Stimulated activated CD8-positive, alpha-beta memory T cell treated with anti-CD3 and anti-CD28 coated beads, Interleukin-4, amount 100 ng/mL, for 4 hours (primary cell): ENCODE measurements at regions not wholly inside any gene's neighbourhood (a gene's known extent, or its start where the extent isn't known, plus 50 kb on each side); places are given as distances from the start of the nearest gene placed in this dataset.
"Not testable (repeated sequence)": the region's sequence is repeated elsewhere in the genome, so short reads cannot be mapped to it uniquely, and the experiment has no call there.

Experiments
- DNase-seq, 2 donors: peaks; one replicate each; pipeline ENCODE4 v3.0.0-alpha.2; 2020; ENCODE audit warnings: low read depth in 2 of 2, low spot score in 1 of 2

DNA sequence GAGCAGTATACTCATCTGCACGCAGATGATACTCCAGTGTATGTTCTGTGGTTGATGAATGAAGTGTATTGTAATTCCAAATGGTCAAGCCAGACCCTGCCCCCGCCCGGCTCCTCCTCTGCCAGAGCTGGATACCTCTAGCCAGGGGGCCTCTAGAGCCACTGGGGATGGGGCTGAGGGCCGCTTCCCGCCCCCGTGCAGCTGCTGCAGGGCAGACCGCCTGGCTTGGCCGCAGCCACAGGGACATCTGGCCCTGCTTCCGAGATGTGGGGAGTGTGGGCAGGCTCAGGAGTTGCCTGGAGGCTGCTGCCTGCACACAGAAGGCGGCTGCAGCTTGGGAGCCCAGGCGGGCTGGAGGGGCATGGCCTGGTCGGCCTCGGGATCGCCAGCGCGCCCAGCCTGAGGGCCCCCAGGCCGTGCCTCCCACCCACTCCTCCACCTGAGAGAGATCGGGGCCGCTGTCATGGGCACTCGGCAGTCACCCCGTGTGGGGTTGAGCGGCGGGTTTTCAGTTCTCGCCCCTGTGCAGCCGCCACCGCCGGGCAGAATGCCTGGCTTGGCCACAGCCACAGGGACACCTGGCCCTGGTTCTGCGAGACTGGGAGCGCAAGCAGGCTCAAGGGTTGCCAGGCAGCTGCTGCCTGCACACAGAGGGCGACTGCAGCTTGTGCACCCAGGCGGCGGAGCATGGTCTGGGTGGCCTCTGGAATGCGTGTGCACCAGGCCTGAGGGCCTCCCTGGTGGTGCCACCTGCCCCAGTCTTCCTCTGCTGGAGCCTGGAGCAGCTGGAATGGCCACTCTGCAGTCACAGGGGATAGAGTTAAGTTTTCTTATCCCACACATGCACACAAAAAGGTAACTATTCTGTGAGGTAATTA, 1643.7 kb downstream of the SPATA31A7 start:
- not testable (repeated sequence) for DNase-seq

DNA sequence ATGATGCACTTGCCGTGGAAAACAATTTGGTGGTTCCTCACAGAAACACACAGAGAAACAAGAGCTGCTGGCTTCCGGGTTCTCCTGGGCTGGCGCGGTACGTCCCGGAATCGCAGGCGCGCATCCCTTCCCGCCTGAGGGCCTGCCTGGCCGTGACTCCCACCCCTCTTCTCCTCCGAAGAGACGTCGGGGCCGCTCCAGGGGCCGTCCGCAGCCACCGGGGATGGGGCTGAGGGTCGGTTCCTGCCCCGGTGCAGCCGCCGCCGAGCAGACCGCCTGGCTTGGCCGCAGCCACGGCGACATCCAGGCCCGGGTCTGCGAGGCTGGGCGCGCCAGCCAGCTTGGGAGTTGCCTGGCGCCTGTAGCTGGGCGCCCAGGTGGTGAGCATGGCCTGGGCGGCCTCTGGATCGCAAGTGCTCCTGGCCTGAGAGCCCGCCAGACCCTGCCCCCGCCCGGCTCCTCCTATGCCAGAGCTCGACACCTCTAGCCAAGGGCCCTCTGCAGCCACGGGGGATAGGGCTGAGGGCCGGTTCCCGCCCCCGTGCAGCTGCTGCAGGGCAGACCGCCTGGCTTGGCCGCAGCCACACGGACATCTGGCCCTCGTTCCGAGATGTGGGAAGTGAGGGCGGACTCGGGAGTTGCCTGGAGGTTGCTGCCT, 1647.5 kb downstream of the SPATA31A7 start:
- not testable (repeated sequence) for DNase-seq

DNA sequence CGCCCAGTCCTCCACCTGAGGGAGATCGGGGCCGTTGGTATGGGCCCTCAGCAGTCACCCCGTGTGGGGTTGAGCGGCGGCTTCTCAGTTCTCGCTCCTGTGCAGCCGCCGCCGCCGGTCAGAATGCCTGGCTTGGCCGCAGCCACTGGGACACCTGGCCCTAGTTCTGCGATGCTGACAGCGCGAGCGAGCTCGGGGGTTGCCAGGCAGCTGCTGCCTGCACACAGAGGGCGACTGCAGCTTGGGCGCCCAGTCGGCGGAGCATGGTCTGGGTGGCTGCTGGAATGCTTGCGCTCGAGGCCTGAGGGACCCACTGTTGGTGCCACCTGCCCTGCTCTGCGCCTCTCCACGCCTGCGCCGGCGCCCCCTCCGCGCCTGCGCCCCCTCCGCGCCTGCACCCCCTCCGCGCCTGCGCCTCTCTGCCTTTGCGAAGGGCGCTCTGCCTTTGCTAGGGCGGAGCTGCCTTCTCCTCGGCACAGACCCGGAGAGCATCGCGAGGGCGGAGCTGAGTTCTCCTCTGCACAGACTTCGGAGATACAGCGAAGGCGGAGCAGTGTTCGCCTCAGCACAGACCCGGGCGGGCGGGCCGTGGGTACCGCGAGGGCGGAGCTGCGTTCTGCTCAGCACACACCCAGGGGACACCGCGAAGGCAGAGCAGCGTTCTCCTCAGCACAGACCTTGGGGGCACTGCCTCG, 1648.3 kb downstream of the SPATA31A7 start:
- peak; percentile 88 to 98 for DNase-seq

DNA sequence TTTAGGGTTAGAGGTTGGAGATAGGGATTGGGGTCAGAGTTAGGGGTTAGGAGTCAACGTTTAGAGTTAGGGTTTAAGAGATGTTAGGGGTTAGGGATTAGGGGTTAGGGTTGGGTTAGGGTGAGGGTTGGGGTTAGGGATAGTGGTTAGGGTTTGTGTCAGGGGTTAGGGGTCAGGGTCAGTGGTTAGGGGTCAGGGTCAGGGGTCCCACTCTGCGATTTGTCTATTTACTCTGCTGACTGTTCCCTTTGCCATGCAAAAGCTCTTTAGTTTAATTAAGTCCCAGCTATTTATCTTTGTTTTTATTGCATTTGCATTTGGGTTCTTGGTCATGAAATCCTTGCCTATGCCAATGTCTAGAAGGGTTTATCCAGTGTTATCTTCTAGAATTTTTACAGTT, 1649.3 kb downstream of the SPATA31A7 start:
- DNase-seq = not testable (repeated sequence)

DNA sequence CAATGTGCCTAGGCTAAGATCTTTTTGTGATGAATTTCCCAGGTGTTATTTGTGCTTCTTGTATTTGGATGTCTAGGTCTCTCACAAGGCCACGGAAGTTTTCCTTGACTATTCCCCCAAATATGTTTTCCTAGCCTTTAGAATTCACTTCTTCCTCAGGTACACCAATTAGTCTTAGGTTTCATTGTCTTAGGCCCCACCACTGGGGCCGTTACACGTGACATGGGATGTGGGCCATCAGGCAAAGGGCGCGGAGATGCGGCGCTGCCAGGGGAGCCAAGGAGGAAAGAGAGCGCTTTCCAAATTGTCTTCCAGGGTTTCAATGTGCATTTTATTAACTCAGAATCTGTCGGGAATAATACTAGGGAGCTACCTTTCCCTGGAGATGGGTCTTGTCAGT, 1653.3 kb downstream of the SPATA31A7 start:
- DNase-seq = not testable (repeated sequence)

DNA sequence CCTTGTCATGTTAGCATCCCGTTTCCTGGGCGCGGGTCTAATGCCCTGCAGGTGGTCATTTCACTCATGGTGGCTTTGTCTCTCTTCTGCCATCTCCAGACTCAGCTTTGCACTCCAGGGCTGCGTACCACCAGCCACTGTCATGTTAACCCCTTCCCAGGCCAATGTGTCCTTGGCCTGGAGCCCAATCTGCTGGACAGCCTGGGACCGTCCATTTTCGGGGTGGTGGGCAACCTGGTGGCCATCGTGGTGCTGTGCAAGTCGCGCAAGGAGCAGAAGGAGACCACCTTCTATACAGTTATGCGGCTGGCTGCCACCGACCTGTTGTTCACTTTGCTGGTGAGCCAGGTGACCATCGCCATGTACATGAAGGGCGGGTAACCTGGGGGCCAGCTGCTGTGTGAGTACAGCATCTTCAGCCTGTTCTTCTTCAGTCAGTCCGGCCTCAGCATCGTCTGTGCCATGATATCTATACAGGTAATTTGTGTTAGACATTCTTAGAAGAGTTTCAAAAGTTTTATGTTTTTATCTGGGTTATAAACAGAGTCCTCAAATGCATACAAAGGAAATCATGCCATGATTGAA, 1654.0 kb downstream of the SPATA31A7 start:
- not testable (repeated sequence) for DNase-seq

DNA sequence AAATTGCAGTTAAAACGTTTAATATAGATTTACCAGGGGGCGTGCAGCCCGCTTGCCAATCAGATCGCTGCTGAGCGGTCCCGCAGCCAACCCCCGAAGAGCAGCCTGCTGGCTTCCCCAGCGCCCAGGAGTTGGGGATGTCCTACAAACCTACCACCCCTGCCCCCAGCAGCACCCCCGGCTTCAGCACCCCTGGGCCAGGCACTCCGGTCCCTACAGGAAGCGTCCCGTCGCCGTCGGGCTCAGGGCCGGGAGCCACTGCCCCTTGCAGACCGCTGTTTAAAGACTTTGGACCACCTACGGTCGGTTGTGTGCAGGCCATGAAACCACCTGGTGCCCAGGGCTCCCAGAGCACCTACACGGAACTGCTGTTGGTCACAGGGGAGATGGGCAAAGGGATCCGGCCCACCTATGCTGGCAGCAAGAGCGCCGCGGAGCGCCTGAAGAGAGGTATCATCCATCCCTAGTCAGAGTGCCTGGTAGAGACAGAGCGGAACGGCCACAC, 1654.9 kb downstream of the SPATA31A7 start:
- DNase-seq = not testable (repeated sequence)

DNA sequence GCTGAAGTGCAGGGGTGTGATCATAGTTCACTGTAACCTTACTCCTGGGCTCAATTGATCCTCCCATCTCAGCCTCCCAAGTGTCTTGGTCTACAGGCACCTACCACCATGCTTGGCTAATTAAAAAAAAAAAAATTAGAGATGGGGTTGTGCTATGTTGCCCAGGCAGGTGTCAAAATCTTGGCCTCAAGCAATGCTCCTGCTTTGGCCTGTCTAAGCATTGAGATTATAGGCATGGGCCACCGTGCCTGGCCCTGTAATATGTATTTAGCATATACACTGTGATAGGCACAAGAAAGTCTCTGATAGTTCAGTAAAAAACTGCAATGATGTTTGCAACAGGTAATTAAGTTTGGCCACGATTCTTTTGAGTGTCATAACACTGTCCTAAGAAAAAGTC, 1658.4 kb downstream of the SPATA31A7 start:
- DNase-seq = not testable (repeated sequence)

DNA sequence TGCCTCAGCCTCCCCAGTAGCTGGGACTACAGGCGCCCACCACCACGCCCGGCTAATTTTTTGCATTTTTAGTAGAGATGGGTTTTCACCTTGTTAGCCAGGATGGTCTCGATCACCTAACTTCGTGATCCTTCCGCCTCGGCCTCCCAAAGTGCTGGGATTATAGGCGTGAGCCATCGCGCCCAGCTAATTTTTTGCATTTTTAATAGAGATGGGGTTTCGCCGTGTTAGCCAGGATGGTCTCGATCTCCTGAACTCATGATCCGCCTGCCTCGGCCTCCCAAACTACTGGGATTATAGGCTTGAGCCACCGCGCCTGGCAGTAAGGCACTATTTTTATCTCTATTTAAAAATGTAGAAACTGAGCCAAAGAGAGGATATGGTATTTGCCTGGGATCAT, 1660.2 kb downstream of the SPATA31A7 start:
- DNase-seq = not testable (repeated sequence)

DNA sequence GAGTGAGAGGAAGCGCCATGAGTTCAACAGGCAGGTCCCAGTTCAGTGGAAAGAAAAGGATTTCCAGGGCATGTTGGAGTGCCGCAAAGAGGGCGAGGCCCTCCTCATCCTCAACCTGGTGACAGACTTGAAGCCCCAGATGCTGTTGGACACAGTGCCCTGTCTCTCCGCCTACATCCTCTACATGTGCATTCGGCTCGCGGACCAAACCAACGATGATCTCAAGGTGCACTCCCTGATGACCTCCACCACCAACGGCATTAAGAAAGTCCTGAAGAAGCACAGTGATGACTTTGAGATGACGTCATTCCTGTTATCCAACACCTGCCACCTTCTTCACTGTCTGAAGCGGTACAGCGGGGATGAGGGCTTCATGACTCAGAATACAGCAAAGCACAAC, 1667.4 kb downstream of the SPATA31A7 start:
- DNase-seq = not testable (repeated sequence)

DNA sequence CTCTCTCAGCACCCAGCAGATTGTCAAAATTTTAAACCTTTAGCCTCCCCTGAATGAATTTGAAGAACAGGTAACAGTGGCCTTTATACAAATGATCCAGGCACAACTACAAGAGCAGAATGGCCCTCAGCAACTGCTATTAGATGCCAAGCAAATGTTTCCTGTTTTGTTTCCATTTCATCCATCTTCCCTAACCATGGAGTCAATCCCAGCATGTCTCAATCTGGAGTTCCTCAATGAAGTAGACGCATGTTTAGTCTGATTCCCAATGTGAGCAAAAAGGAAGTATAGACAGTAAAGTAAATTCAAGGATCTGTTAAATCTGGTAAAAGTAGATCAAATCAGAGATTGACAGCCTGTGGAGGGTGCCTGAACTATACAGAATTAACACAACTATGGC, 1668.4 kb downstream of the SPATA31A7 start:
- DNase-seq = not testable (repeated sequence)

DNA sequence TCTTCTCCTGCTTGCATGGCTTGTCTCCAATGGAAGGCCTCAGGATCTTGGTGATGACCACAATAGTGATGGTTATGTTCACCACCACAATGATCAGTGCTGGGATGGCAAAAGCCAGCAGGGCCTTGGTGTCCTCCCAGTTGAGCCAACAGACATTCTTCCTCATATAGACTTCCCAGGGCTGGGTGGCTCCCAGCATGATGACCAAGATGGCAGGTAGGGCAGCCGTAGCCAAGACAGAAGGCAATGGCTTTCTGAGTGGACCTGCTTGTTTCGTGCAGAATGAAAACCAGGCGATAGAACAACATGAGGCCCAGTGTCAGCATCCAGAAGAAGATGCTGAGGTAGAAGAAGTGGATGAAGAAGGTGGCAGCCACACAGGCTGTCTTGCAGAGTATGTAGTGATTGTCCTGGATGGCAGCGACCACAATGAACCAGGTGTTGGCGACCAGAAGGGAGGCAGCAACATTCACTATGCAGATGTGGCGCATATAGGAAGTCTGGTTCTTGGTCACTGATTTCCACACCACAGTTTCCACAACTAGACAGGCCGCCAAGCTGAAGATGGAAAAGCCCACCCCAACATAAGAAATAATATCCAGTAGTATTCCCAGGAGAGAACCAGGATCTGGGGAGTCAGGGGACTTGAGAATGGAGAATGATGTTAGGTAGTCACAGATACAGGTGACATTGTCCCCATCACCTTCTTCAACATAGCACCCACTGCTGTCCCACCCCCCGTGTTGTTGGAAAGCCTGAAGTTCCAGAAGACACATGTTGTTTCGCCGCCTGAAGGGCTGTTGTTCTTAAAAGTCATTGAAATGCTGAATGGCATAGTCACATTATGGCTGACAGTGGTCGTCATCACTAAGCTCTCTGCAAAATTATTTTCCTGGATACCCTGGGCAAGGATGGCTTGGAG, 1671.4 kb downstream of the SPATA31A7 start:
- DNase-seq = not testable (repeated sequence)

DNA sequence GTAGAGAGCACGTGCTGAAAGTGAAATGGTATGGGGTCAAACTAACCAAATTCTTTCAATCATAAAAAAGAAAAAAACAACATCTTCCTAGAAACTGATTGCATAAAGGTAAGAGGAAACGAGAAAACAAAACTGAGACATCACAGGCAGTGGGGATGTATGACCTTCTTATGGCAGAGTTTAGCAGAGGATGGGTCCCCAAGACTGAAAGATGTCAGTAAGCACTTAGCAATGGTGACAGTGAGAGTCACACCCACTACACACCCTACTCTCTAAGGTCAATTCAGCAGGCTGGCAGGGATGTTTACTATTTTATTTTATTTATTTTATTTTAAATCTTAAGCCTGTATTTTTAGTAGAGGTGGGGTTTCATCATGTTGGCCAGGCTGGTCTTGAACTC, 1672.3 kb downstream of the SPATA31A7 start:
- DNase-seq = not testable (repeated sequence)

DNA sequence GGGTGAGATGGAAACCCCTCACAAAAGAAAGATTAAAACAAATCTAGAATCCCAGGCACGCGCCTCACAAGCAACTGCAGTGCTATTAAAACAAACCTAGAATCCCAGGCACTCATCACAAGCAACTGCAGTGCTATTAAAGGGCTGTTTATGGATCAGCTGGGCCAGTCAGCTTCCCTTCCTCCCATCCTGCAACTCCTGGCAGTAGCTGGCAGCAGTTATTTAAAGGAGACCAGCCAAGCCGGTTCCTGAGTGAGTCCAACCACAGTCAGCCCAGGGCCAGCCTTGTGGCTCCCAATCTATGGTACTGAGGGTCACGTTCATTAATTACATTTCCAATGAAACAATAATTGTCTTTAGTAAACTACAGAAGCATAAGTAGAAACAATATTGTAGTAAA, 1673.5 kb downstream of the SPATA31A7 start:
- DNase-seq = not testable (repeated sequence)

DNA sequence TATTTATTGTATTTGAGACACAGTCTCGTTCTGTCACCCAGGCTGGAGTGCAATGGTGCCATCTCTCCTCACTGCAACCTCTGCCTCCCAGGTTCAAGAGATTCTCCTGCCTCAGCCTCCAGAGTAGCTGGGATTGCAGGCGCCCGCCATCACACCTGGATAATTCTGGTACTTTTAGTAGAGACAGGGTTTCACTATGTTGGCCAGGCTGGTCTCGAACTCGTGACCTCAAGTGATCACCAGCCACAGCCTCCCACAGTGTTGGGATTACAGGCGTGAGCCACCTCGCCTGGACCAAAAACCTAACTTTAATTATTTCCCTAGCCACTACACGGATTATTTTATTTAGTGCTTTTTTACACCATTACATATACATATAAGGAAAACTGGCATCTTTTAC, 1674.0 kb downstream of the SPATA31A7 start:
- not testable (repeated sequence) for DNase-seq

DNA sequence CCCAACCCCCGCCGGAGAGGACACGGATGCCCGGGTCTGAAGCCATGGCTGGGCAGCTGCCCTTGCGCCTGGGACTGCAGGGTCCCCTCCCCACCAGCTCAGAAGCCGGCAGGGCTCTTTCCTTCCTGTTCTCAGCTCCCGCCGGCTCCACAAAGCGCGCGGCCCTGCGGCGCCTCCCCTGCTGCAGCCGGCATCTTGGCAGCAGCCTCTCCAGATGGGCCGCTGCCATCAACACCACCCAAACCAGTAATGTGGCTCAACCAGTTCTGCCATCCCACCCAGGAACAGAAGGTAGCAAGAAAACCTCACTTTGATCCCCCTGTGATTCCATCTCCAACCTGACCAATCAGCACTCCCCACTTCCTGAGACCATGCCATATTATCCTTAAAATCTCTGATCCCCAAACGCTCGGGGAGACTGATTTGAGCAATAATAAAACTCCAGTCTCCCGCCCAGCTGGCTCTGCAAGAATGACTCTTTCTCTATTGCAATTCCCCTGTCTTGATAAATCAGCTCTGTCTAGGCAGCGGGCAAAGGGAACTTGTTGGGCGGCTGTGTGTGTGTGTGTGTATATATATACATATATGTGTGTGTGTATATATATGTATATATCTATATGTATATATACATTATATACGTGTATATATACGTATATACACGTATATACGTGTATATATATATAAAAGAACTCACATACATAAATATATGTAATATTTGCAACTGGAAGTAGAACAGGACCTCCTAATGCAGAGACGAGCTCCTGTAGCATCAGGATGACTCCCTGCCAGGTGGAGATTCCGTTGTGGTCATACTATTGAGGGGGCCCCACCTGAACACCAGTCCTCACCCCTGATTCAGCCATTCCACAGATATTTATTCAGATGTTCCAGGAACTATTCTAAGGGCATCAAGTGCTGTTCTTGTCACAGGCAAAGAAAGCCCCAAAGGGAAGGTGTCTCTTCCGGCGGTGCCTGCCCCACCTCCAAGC, 1674.9 kb downstream of the SPATA31A7 start:
- not testable (repeated sequence) for DNase-seq

DNA sequence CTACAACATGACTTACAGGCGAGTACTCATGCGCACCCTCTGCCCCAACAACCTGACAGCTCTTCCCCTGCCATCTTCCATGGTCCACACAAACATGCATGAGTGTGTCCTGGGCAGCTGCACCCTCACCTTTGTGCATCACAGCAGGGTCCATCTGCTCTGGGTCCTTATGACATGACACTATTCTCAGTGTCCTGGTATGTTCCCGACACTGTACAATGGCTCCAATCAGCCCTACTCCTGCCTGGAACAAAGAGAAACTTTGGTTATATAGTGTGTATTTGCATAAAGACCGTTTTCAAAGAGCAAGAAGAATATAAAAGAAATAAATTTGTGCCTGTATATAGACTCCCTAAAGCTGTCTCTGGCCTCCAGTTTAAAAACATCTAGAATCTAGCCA, 1679.2 kb downstream of the SPATA31A7 start:
- not testable (repeated sequence) for DNase-seq

DNA sequence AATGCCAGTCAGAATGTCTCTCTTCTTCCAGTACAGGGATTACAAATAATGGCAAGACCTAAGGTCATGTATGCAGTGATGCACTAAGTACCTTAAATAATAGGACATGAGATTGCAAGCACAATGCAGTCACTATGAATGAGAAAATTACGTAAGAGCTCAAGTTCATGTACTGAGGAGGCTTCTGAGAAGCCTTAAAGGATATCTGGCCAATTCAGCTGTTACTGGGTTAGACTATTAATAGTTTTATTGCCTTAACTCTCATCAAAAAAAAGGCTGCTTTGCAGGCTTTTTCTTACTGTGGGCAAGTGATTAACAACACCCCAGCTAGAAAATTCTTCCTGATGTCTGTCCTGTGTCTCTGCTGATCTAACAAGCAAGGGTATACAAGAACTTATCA, 1681.9 kb downstream of the SPATA31A7 start:
- DNase-seq = not testable (repeated sequence)

DNA sequence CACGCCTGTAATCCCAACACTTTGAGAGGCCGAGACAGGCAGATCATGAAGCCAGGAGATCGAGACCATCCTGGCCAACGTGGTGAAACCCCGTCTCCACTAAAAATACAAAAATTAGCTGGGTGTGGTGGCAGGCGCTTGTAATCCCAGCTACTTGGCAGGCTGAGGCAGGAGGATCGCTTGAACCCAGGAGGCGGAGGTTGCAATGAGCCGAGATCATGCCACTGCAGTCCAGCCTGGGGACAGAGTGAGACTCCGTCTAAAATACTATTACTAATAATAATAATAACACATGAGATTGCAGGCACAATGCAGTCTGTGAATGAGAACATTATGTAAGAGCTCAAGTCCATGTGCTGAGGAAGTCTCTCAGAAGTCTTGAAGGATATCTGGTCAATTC, 1684.4 kb downstream of the SPATA31A7 start:
- not testable (repeated sequence) for DNase-seq
